H1 (cell line): ENCODE measurements at regions not wholly inside any gene's neighbourhood (a gene's known extent, or its start where the extent isn't known, plus 50 kb on each side); places are given as distances from the start of the nearest gene placed in this dataset.
A peak's percentile ranks its signal among the peaks of the same experiment; 100 is the strongest.

Source experiments
- CTCF ChIA-PET: fragments of 300-600 bp; sonication (Branson Sonifier 250); formaldehyde crosslinking; loops from one replicate; lab custom pipeline; 2021; ENCODE audit not compliant: partially characterized antibody; lab: Charles Lee
- POLR2A ChIA-PET: fragments of 300-600 bp; sonication (Branson Sonifier 250); formaldehyde crosslinking; loops from one replicate; lab custom pipeline; 2021; ENCODE audit warnings: inconsistent platforms; ENCODE audit not compliant: partially characterized antibody; lab: Charles Lee
- DNase-seq, 2 experiments: peaks; one replicate each; pipeline versions ENCODE4 v3.0.0 to v3.0.0-alpha.2; 2010 to 2022; ENCODE audit warnings: low spot score in 2 of 2, low read depth in 1 of 2, mixed read lengths in 1 of 2
- FAIRE-seq: peaks from 2 replicates; lab custom pipeline; 2011; peaks lifted over from hg19 to GRCh38; lab: Jason Lieb, UNC
- H2AFZ ChIP-seq: 2 replicates; pipeline ENCODE4 v1.8.1; 2012; ENCODE audit warnings: low read length, inconsistent platforms
- H2AK5ac ChIP-seq: 2 replicates; pipeline ENCODE4 v1.6.1; 2013; ENCODE audit warnings: low read depth, low read length
- H2BK120ac ChIP-seq: replicated peaks from 2 replicates; pipeline ENCODE3; 2013; ENCODE audit warnings: low read depth, low read length, inconsistent platforms
- H2BK12ac ChIP-seq: 2 replicates; pipeline ENCODE4 v1.6.1; 2013; ENCODE audit warnings: low read depth, low read length
- H2BK15ac ChIP-seq: 2 replicates; pipeline ENCODE4 v1.6.1; 2013; ENCODE audit warnings: low read length
- H2BK20ac ChIP-seq: 2 replicates; pipeline ENCODE4 v1.6.1; 2013; ENCODE audit warnings: low read length
- H2BK5ac ChIP-seq: 2 replicates; pipeline ENCODE4 v1.6.1; 2013; ENCODE audit warnings: low read depth, low read length
- H3K14ac ChIP-seq: 2 replicates; pipeline ENCODE4 v1.6.1; 2013; ENCODE audit warnings: inconsistent platforms; ENCODE audit not compliant: insufficient read length
- H3K18ac ChIP-seq: 2 replicates; pipeline ENCODE4 v1.6.1; 2013; ENCODE audit warnings: low read length; ENCODE audit errors: extremely low read depth
- H3K23ac ChIP-seq: 2 replicates; pipeline ENCODE4 v1.6.1; 2013; ENCODE audit warnings: inconsistent platforms; ENCODE audit not compliant: insufficient read length
- H3K23me2 ChIP-seq: 2 replicates; pipeline ENCODE4 v1.6.1; 2013; ENCODE audit warnings: low read depth, low read length
- H3K27ac ChIP-seq: 2 replicates; pipeline ENCODE4 v1.6.1; 2011; ENCODE audit warnings: low read depth, low read length, inconsistent platforms
- H3K27me3 ChIP-seq, 4 experiments: replicated peaks in 1 of 4; 1 replicate in 1 of 4; 2 replicates in 3 of 4; pipeline versions ENCODE4 v1.6.1 to v1.8.1; 2011 to 2013; ENCODE audit warnings: low read length in 3 of 4, mild to moderate bottlenecking in 3 of 4, inconsistent platforms in 2 of 4, mixed read lengths in 2 of 4, moderate library complexity in 1 of 4; ENCODE audit not compliant: control insufficient read depth in 3 of 4, insufficient read depth in 3 of 4; ENCODE audit errors: extremely low read depth in 1 of 4
- H3K36me3 ChIP-seq, 4 experiments: 2 replicates each; pipeline versions ENCODE4 v1.6.1 to v1.8.1; 2011 to 2013; ENCODE audit warnings: mild to moderate bottlenecking in 4 of 4, low read length in 3 of 4, moderate library complexity in 2 of 4, control low read depth in 1 of 4, inconsistent platforms in 1 of 4; ENCODE audit not compliant: insufficient read depth in 4 of 4, control insufficient read depth in 2 of 4
- H3K4ac ChIP-seq: replicated peaks from 2 replicates; pipeline ENCODE3; 2013; ENCODE audit warnings: low read length, low read depth, mixed read lengths, inconsistent platforms; ENCODE audit not compliant: insufficient read length
- H3K4me1 ChIP-seq, 4 experiments: replicated peaks in 1 of 4; 1 replicate in 1 of 4; 2 replicates in 3 of 4; pipeline versions ENCODE4 v1.6.1 to v1.8.1; 2011 to 2013; ENCODE audit warnings: low read length in 3 of 4, inconsistent platforms in 2 of 4, mixed read lengths in 1 of 4; ENCODE audit not compliant: insufficient read depth in 4 of 4, control insufficient read depth in 3 of 4
- H3K4me2 ChIP-seq, 2 experiments: 2 replicates each; pipeline versions ENCODE4 v1.6.1 to v1.8.1; 2011 to 2013; ENCODE audit warnings: low read depth in 2 of 2, low read length in 2 of 2, control low read depth in 1 of 2, inconsistent platforms in 1 of 2, mild to moderate bottlenecking in 1 of 2; ENCODE audit not compliant: insufficient read depth in 1 of 2
- H3K4me3 ChIP-seq, 4 experiments: fragments of 200-600, 300-600 bp in 1 of 4; sonication (generic), shearing (Covaris generic), sonication (Bioruptor Twin) in 1 of 4; 2 replicates each; pipeline versions ENCODE4 v1.5.1 to v1.8.1; 2011 to 2016; ENCODE audit warnings: low read length in 4 of 4, low read depth in 3 of 4, control low read depth in 2 of 4, inconsistent platforms in 2 of 4, mild to moderate bottlenecking in 2 of 4, mixed read lengths in 1 of 4, moderate library complexity in 1 of 4; ENCODE audit not compliant: insufficient read depth in 2 of 4; ENCODE audit errors: extremely low read depth in 1 of 4
- H3K56ac ChIP-seq: replicated peaks from 2 replicates; pipeline ENCODE3; 2013; ENCODE audit warnings: low read depth, mild to moderate bottlenecking, mixed read lengths, low read length, inconsistent platforms; ENCODE audit not compliant: insufficient read length
- H3K79me1 ChIP-seq: 2 replicates; pipeline ENCODE4 v1.6.1; 2013; ENCODE audit warnings: low read depth, low read length, control low read depth
- H3K79me2 ChIP-seq, 2 experiments: 2 replicates each; pipeline versions ENCODE4 v1.6.1 to v1.8.1; 2012 to 2013; ENCODE audit warnings: low read length in 2 of 2, mild to moderate bottlenecking in 2 of 2, inconsistent platforms in 1 of 2; ENCODE audit not compliant: insufficient read depth in 2 of 2, control insufficient read depth in 1 of 2
- H3K9ac ChIP-seq, 4 experiments: replicated peaks in 1 of 4; 1 replicate in 1 of 4; 2 replicates in 3 of 4; pipeline versions ENCODE4 v1.6.1 to v1.8.1; 2011 to 2013; ENCODE audit warnings: low read depth in 3 of 4, low read length in 3 of 4, control low read depth in 2 of 4, mild to moderate bottlenecking in 2 of 4, moderate library complexity in 2 of 4, inconsistent platforms in 1 of 4; ENCODE audit errors: extremely low read depth in 1 of 4
- H3K9me3 ChIP-seq, 2 experiments: 2 replicates each; pipeline versions ENCODE4 v1.6.1 to v1.8.1; 2012 to 2013; ENCODE audit warnings: mild to moderate bottlenecking in 2 of 2, moderate library complexity in 2 of 2, control low read depth in 1 of 2, inconsistent platforms in 1 of 2, low read depth in 1 of 2, low read length in 1 of 2, mixed read lengths in 1 of 2; ENCODE audit not compliant: insufficient read depth in 2 of 2
- H4K20me1 ChIP-seq, 2 experiments: replicated peaks in 1 of 2; 2 replicates each; pipeline versions ENCODE3 to v1.8.1; 2011 to 2013; ENCODE audit warnings: inconsistent platforms in 2 of 2, low read length in 2 of 2, mild to moderate bottlenecking in 1 of 2; ENCODE audit not compliant: insufficient read depth in 2 of 2, control insufficient read depth in 1 of 2
- H4K5ac ChIP-seq: 2 replicates; pipeline ENCODE4 v1.6.1; 2013; ENCODE audit warnings: low read length, low read depth, mixed read lengths, inconsistent platforms; ENCODE audit not compliant: insufficient read length
- H4K8ac ChIP-seq: 2 replicates; pipeline ENCODE4 v1.8.0; 2013; ENCODE audit warnings: mild to moderate bottlenecking, moderate library complexity, low read length, inconsistent platforms; ENCODE audit not compliant: insufficient read depth; ENCODE audit errors: extremely low read depth
- H4K91ac ChIP-seq: replicated peaks from 2 replicates; pipeline ENCODE3; 2013; ENCODE audit warnings: low read length, mixed read lengths, inconsistent platforms; ENCODE audit not compliant: insufficient read length
- HDAC2 ChIP-seq, 2 experiments: fragments of 300-600 bp in 1 of 2; sonication (generic) in 1 of 2; IDR thresholded peaks; 2 replicates each; pipeline ENCODE4 v1.6.1; 2011 to 2012; ENCODE audit warnings: low read depth in 2 of 2, low read length in 2 of 2, mild to moderate bottlenecking in 2 of 2, moderate library complexity in 2 of 2, borderline replicate concordance in 1 of 2, inconsistent platforms in 1 of 2
- JUN ChIP-seq: IDR thresholded peaks from 2 replicates; pipeline ENCODE4 v1.6.1; 2011; ENCODE audit warnings: low read depth, mild to moderate bottlenecking, improper control_type of control experiment, low read length
- MAFK ChIP-seq: IDR thresholded peaks from 2 replicates; pipeline ENCODE4 v1.6.1; 2012; ENCODE audit warnings: low read depth, mild to moderate bottlenecking, improper control_type of control experiment, low read length
- MAX ChIP-seq: IDR thresholded peaks from 2 replicates; pipeline ENCODE4 v1.6.1; 2012; ENCODE audit warnings: inconsistent platforms
- PHF8 ChIP-seq: fragments of 200-600 bp; sonication (generic); conservative IDR thresholded peaks from 2 replicates; pipeline ENCODE4 v1.7.1; 2012; ENCODE audit warnings: low read depth, mild to moderate bottlenecking, inconsistent platforms, low read length, moderate library complexity
- RAD21 ChIP-seq, 2 experiments: IDR thresholded peaks in 1 of 2; conservative IDR thresholded peaks in 1 of 2; 2 replicates each; pipeline ENCODE4 v1.6.1; 2011; ENCODE audit warnings: low read depth in 2 of 2, low read length in 2 of 2, improper control_type of control experiment in 1 of 2, inconsistent platforms in 1 of 2, mild to moderate bottlenecking in 1 of 2, moderate library complexity in 1 of 2
- RNF2 ChIP-seq: fragments of 200-900, 300-1000 bp; sonication (generic); IDR thresholded peaks from 2 replicates; pipeline ENCODE4 v1.7.1; 2016; ENCODE audit warnings: borderline replicate concordance, low read depth, mild to moderate bottlenecking, antibody characterized with exemption, low read length; ENCODE audit not compliant: poor library complexity, severe bottlenecking; ENCODE audit errors: missing control alignments
- SAP30 ChIP-seq: fragments of 300-600 bp; sonication (generic); IDR thresholded peaks from 2 replicates; pipeline ENCODE4 v1.7.1; 2012; ENCODE audit warnings: low read length, moderate library complexity, mild to moderate bottlenecking, inconsistent platforms; ENCODE audit not compliant: insufficient read depth, insufficient replicate concordance
- SP1 ChIP-seq: IDR thresholded peaks from 2 replicates; pipeline ENCODE4 v1.6.1; 2011; ENCODE audit warnings: low read depth, low read length
- SRF ChIP-seq: IDR thresholded peaks from 2 replicates; pipeline ENCODE4 v1.6.1; 2011; ENCODE audit warnings: mild to moderate bottlenecking, low read depth, low read length, moderate library complexity
- TAF7 ChIP-seq: optimal IDR thresholded peaks from 2 replicates; pipeline ENCODE3; 2011; ENCODE audit warnings: low read depth, mild to moderate bottlenecking, inconsistent platforms, low read length, moderate library complexity, borderline replicate concordance
- WGBS, 2 experiments: shearing (Covaris generic) in 1 of 2; methylation state at CpG; one replicate each; pipeline versions ENCODE4 v1.1.6 to v1.1.7; 2013 to 2015; ENCODE audit warnings: low lambda C conversion rate in 2 of 2, mixed read lengths in 2 of 2, inconsistent platforms in 1 of 2, low coverage in 1 of 2, missing lambda C conversion rate in 1 of 2; ENCODE audit not compliant: insufficient replicate concordance in 2 of 2, insufficient coverage in 1 of 2, insufficient read length in 1 of 2; ENCODE audit errors: extremely low coverage in 1 of 2, missing lambda C conversion rate in 1 of 2; 5-methylcytosine and 5-hydroxymethylcytosine counted together

- no peak overlapping the region for H2BK5ac ChIP-seq
- no peak overlapping the region for H3K56ac ChIP-seq
- H3K79me2 ChIP-seq, result no peaks in the 10 kb centered on the region
- H3K18ac ChIP-seq, result no peak overlapping the region
- H3K23ac ChIP-seq, result no peak overlapping the region
- no peak overlapping the region for H2BK120ac ChIP-seq
- no peaks in the 10 kb centered on the region for H3K23me2 ChIP-seq
- ChIA-PET POLR2A (no interaction called here), CTCF (interaction anchor here (0.6 to 3.4 kb wide), 49 partner anchors 8 to 322 kb away, joined by 3 to 27 read pairs (median 4); no protein-coding TSS in a partner anchor)
- no peak overlapping the region for H2AK5ac ChIP-seq
- H2BK15ac ChIP-seq, result 0 out of 2 replicates have a peak overlapping the region, but pooled peaks have one; percentile 54
- no peak overlapping the region for H4K8ac ChIP-seq
- H2BK20ac ChIP-seq, result 0 out of 2 replicates have a peak overlapping the region, but pooled peaks have one; percentile 56
- no peak overlapping the region for H3K4me3 ChIP-seq
- no peaks in the 10 kb centered on the region for H3K36me3 ChIP-seq
- H3K14ac ChIP-seq, result no peak overlapping the region
- H4K5ac ChIP-seq, result no peak overlapping the region
- no peak overlapping the region for H4K91ac ChIP-seq
- DNase-seq, result peak in 1 of 2 experiments; percentile 69
- no peak overlapping the region for H2AFZ ChIP-seq
- no peaks in the 10 kb centered on the region for H3K79me1 ChIP-seq
- H3K4me1 ChIP-seq, result no peaks in the 10 kb centered on the region; a peak in 1 of 7 replicates
- no peak overlapping the region for H3K9ac ChIP-seq
- WGBS, 2 experiments, result 19% methylated on average over 6 of the region's 6 CpGs; no CpG with 5 or more reads in 1 of the 2 experiments
- H3K9me3 ChIP-seq, result no peaks in the 10 kb centered on the region
- H2BK12ac ChIP-seq, result 0 out of 2 replicates have a peak overlapping the region, but pooled peaks have one; percentile 6
- peak; percentile 89 for FAIRE-seq
- H4K20me1 ChIP-seq, result no peaks in the 10 kb centered on the region
- H3K27me3 ChIP-seq, result no peaks in the 10 kb centered on the region
- no peak overlapping the region for H3K4ac ChIP-seq
- H3K4me2 ChIP-seq, result no peak overlapping the region
- H3K27ac ChIP-seq, result no peak overlapping the region
- TF ChIP-seq SP1, result no peak
- TF ChIP-seq RAD21 (IDR thresholded peaks at IDR 0.05 in 1 of 2, conservative IDR thresholded peaks at IDR 0.05 in 1 of 2; ENCODE audit: low read depth in 2 of 2, low read length in 2 of 2), result peak; percentile 82 to 84
- no peak for TF ChIP-seq MAFK
- no peak for TF ChIP-seq HDAC2 (IDR thresholded peaks at IDR 0.05; ENCODE audit: borderline replicate concordance in 1 of 2, low read depth in 2 of 2, low read length in 2 of 2)
- TF ChIP-seq RNF2, result no peak
- TF ChIP-seq SAP30, result no peak
- TF ChIP-seq PHF8, result no peak
- TF ChIP-seq JUN, result no peak
- no peak for TF ChIP-seq MAX
- no peak for TF ChIP-seq TAF7
- no peak for TF ChIP-seq SRF
These were observed 182.3 kb downstream of the FCRL5 start for GRCh38 chr1:157369808-157370521.
